ENCODE measurements at regions not wholly inside any gene's neighbourhood (a gene's known extent, or its start where the extent isn't known, plus 50 kb on each side); places are given as distances from the start of the nearest gene placed in this dataset.

DNA sequence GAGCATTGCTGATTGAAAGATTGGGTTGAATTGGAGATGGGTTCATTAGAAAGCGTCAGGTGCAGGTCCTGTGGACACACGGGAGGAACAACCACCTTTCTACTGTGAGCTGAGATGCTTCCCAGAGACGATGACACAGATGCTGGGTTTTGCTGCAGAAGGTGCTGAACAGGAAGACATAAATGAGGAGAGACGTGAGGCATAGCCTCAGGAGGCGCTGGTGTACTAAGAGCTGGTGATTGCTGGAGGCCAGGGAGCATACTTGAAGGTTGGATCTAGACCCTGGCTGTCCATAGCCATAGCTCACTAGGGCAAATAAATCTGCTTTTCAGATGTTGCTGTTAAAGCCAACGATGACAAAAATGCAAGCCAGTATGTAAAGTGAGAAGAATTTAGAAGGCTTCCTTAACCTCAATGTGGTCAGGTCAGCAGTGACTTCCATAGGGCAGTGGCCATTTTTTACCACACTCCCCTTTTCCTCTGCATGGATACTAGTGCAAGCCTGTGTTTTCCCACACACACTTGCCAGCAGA lies 153.7 kb downstream of the SOX11 start:
- TF ChIP-seq, protein P1, sequence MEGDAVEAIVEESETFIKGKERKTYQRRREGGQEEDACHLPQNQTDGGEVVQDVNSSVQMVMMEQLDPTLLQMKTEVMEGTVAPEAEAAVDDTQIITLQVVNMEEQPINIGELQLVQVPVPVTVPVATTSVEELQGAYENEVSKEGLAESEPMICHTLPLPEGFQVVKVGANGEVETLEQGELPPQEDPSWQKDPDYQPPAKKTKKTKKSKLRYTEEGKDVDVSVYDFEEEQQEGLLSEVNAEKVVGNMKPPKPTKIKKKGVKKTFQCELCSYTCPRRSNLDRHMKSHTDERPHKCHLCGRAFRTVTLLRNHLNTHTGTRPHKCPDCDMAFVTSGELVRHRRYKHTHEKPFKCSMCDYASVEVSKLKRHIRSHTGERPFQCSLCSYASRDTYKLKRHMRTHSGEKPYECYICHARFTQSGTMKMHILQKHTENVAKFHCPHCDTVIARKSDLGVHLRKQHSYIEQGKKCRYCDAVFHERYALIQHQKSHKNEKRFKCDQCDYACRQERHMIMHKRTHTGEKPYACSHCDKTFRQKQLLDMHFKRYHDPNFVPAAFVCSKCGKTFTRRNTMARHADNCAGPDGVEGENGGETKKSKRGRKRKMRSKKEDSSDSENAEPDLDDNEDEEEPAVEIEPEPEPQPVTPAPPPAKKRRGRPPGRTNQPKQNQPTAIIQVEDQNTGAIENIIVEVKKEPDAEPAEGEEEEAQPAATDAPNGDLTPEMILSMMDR (IDR thresholded peaks at IDR 0.05 in 4 of 5, conservative IDR thresholded peaks at IDR 0.05 in 1 of 5), result no peak
- no peak for TF ChIP-seq POLR2A (IDR thresholded peaks at IDR 0.05)

All from gastrocnemius medialis (tissue), 4 donors.